ENCODE measurements at regions not wholly inside any gene's neighbourhood (a gene's known extent, or its start where the extent isn't known, plus 50 kb on each side); places are given as distances from the start of the nearest gene placed in this dataset.

DNA sequence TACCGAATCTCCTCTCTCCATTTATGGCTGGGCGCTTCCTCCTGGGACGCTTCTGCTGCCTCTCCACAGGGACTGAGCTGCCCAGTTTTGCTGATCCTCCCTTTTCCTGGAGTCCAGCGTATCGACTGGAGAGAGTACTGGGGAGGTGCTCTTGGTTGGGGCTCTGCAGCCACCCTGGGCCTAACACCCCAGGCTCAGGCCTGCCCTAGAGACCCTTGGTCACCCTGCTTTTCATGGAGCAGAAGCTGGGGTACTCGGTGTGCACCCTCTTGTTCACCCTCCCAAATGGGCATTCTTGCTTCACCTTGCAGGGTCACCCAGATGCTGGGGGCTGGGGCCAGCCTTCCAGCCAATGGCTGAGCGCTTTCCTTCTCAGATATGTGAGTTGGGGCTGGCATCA is 88.8 kb upstream of the RET start:
- WGBS (ENCODE audit: insufficient coverage): 100% methylated on average over 3 of the region's 7 CpGs
- H3K27me3 Mint-ChIP-seq (ENCODE audit: low read depth in 3 of 3): peaks cover 0 to 7% (median 5%) of the 10 kb centered on the region in 3 donors
- Histone ChIP-seq H3K27ac (ENCODE audit: low read depth in 1 of 2, low read length in 2 of 2) (no peak overlapping the region), H2AFZ (ENCODE audit: insufficient read depth, low read depth, low read length, poor library complexity, severe bottlenecking) (peak overlapping the region; percentile 44), H3K4me3 (replicated peaks in 1 of 3; ENCODE audit: low read depth in 2 of 3, low read length in 3 of 3) (no peak overlapping the region), H3K79me2 (ENCODE audit: insufficient read depth, low read length) (no peaks in the 10 kb centered on the region), H3K27me3 (ENCODE audit: control insufficient read depth in 2 of 2, insufficient read depth in 2 of 2, low read length in 2 of 2) (no peaks in the 10 kb centered on the region), H3K4me1 (ENCODE audit: control insufficient read depth in 1 of 2, insufficient read depth in 2 of 2, low read length in 2 of 2) (peaks cover 13 to 15% of the 10 kb centered on the region in 2 donors), H3K9me3 (replicated peaks in 1 of 2; ENCODE audit: control insufficient read depth in 1 of 2, insufficient read depth in 1 of 2, low read length in 2 of 2) (no peaks in the 10 kb centered on the region), H4K20me1 (ENCODE audit: insufficient read depth, low read length) (no peaks in the 10 kb centered on the region), H3K36me3 (replicated peaks in 1 of 2; ENCODE audit: control insufficient read depth in 1 of 2, insufficient read depth in 2 of 2, low read length in 2 of 2) (no peaks in the 10 kb centered on the region), H3K9ac (ENCODE audit: insufficient read depth, low read length, poor library complexity, severe bottlenecking) (no peak overlapping the region), H3K4me2 (replicated peaks; ENCODE audit: extremely low read depth, low read length, poor library complexity, severe bottlenecking) (no peak overlapping the region)
- no peak overlapping the region for H3K27ac Mint-ChIP-seq
- H3K4me1 Mint-ChIP-seq: peaks cover 26% of the 10 kb centered on the region
- peaks cover 0 to 4% (median 0%) of the 10 kb centered on the region in 7 donors for H3K9me3 Mint-ChIP-seq
- DNase-seq: no peak
- no peak overlapping the region for H3K4me3 Mint-ChIP-seq
- TF ChIP-seq, protein P1, sequence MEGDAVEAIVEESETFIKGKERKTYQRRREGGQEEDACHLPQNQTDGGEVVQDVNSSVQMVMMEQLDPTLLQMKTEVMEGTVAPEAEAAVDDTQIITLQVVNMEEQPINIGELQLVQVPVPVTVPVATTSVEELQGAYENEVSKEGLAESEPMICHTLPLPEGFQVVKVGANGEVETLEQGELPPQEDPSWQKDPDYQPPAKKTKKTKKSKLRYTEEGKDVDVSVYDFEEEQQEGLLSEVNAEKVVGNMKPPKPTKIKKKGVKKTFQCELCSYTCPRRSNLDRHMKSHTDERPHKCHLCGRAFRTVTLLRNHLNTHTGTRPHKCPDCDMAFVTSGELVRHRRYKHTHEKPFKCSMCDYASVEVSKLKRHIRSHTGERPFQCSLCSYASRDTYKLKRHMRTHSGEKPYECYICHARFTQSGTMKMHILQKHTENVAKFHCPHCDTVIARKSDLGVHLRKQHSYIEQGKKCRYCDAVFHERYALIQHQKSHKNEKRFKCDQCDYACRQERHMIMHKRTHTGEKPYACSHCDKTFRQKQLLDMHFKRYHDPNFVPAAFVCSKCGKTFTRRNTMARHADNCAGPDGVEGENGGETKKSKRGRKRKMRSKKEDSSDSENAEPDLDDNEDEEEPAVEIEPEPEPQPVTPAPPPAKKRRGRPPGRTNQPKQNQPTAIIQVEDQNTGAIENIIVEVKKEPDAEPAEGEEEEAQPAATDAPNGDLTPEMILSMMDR (IDR thresholded peaks at IDR 0.05): no peak
- intact Hi-C loops (cut with micrococcal nuclease): no loop called here
- H3K36me3 Mint-ChIP-seq: no peaks in the 10 kb centered on the region

DNA sequence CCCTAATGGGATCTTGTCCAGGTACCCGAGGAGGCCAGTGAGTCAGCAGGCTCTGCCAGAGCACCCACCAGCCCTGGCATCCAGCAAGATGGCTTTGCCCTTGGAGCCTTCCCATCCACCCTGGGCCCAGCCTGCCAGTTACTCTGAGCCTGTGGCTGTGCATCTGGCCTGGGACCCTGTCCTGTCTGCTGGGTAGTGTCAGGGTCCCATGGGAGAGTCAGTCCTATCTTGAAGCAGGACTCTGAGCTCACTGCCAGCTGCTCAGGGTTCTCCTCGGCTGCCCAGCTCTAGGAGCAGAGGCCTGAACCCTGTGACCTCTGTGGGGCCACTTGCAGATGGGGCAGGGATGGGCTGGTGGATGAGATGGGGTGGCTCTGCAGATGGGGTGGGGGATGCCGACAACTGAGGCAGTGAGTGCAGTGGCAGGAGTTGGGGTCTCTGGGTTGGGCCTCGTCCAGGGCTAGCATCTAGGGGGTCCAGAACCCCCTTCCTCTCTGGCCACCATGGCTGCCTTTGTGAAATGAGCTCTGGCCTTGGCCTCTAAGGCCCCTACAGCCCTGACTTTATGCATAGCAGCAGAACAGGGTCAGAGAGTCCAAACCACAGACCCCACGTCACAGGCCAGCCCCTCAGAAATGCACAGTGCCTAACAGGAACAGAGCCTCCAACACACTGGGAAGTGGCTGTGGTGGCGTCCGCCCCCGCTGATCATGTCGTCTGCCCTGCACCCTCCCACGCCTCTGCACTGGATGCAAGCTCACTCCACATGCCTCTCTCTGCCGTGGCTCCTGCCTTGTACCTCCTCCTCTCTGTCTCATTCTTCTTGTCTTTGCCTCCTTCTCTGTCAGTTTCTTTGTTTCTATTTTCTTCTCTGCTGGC is 88.1 kb upstream of the RET start:
- Mint-ChIP-seq H3K27me3 (ENCODE audit: low read depth in 3 of 3) (peaks cover 0 to 3% (median 3%) of the 10 kb centered on the region in 3 donors), H3K27ac (peak overlapping the region in 2 of 7 donors; percentile 48 to 61), H3K9me3 (peaks cover 0 to 4% (median 0%) of the 10 kb centered on the region in 7 donors), H3K4me3 (peak overlapping the region in 1 of 2 donors; percentile 6), H3K36me3 (no peaks in the 10 kb centered on the region), H3K4me1 (peaks cover 22% of the 10 kb centered on the region)
- Histone ChIP-seq H3K36me3 (replicated peaks in 1 of 2; ENCODE audit: control insufficient read depth in 1 of 2, insufficient read depth in 2 of 2, low read length in 2 of 2) (no peaks in the 10 kb centered on the region), H3K4me3 (replicated peaks in 1 of 3; ENCODE audit: low read depth in 2 of 3, low read length in 3 of 3) (no peak overlapping the region), H3K9me3 (replicated peaks in 1 of 2; ENCODE audit: control insufficient read depth in 1 of 2, insufficient read depth in 1 of 2, low read length in 2 of 2) (no peaks in the 10 kb centered on the region), H3K9ac (ENCODE audit: insufficient read depth, low read length, poor library complexity, severe bottlenecking) (no peak overlapping the region), H4K20me1 (ENCODE audit: insufficient read depth, low read length) (no peaks in the 10 kb centered on the region), H3K4me1 (ENCODE audit: control insufficient read depth in 1 of 2, insufficient read depth in 2 of 2, low read length in 2 of 2) (peaks cover 13 to 15% of the 10 kb centered on the region in 2 donors), H3K27me3 (ENCODE audit: control insufficient read depth in 2 of 2, insufficient read depth in 2 of 2, low read length in 2 of 2) (no peaks in the 10 kb centered on the region), H3K79me2 (ENCODE audit: insufficient read depth, low read length) (no peaks in the 10 kb centered on the region), H3K27ac (ENCODE audit: low read depth in 1 of 2, low read length in 2 of 2) (no peak overlapping the region), H2AFZ (ENCODE audit: insufficient read depth, low read depth, low read length, poor library complexity, severe bottlenecking) (peak overlapping the region; percentile 67), H3K4me2 (replicated peaks; ENCODE audit: extremely low read depth, low read length, poor library complexity, severe bottlenecking) (no peak overlapping the region)
- intact Hi-C loops (cut with micrococcal nuclease): no loop called here
- 40% methylated on average over 11 of the region's 11 CpGs for WGBS (ENCODE audit: insufficient coverage)
- peak in 1 of 3 donors; percentile 3 for DNase-seq
- TF ChIP-seq, protein P1 (IDR thresholded peaks at IDR 0.05): no peak
